GM19467 (cell line): ENCODE measurements at regions not wholly inside any gene's neighbourhood (a gene's known extent, or its start where the extent isn't known, plus 50 kb on each side); places are given as distances from the start of the nearest gene placed in this dataset.
"Not testable (repeated sequence)": the region's sequence is repeated elsewhere in the genome, so short reads cannot be mapped to it uniquely, and the experiment has no call there.

Experiments used
- ATAC-seq: cut with Tn5 transposase; IDR thresholded peaks from one replicate; pipeline ENCODE4 v1.9.1; 2021; ENCODE audit warnings: mild to moderate bottlenecking, moderate library complexity; ENCODE audit not compliant: unreplicated experiment

DNA sequence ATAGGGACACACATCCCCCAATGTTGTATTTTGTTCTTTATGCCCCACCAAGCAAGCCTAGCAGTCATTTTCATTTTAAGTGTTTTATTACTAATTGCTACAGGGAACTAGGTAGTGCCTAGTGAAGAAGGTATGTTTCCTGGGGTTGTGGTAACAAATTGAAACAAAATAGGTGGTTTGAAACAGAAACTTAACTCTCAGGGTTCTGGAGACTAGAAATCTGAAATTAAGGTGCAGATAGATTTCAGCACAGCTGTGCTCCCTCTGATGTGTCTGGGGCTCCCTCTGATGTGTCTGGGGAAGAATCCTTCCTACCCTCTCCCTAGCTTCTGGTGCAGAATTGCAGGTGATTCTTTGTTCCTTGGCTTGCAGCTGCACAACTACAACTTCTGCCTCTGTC, 390.1 kb downstream of the ZFHX3 start:
- ATAC-seq = peak; percentile 95

DNA sequence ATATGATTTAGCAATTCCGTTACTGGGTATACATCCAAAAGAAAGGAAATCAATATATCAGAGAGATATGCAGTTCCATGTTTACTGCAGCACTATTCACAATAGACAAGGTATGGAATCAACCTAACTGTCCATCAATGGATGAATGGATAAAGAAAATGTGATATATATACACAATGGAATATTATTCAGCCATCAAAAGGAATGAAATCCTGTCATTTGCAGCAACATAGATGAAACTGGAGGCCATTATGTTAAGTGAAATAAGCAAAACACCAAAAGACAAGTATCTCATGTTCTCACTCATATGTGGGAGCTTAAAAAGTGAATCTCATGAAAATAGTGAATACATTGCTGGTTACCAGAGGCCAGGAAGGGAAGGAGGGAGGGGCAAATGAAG, 390.8 kb downstream of the ZFHX3 start:
- ATAC-seq = no peak

DNA sequence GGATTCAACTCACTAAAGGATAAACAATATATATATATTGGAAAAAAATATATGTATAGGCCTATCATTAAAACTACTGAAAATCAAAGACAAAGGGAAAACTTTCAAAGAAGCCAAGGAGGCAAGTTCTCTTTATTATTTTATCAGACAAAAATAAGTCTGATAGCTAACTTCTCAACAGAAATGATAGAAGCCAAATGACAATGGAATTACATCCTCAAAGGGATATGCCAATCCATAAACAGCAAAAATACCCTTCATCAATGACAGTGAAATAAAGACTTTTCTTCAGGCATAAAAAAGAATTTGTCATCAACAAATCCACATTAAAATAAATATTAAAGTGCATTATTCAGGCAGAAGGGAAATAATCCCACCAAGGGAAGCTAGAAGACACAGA, 393.4 kb downstream of the ZFHX3 start:
- ATAC-seq = no peak

DNA sequence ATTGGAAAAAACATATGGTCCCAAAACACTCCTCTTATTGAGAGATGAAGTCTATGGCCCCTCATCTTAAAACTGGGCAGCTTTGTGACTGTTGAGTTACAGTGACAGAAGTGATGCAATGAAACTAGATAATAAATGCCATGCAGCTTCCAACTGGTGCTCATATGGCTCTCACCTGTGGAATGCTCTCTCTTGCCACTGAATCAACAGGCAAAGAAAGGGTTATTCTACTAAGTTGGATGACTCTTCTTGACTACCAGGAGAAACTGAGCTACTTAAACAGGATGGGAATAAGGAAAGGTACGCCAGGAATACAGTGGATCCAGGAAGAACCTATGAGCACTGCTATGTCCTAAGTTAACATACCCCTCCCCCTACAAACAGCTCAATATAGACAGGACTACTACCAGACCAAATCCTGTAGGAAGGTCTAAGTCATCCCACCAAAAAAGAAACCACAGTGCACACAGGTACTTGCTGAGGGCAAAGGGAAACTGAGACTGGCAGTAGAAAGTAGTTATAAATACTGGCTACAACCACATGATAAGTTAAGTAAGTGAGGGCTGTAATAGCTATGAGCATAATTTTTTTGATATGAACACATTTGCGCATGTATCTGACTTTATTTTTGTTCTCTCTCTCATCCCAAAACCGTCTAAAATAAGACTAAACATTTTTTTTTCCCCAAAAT, 398.5 kb downstream of the ZFHX3 start:
- ATAC-seq = no peak

DNA sequence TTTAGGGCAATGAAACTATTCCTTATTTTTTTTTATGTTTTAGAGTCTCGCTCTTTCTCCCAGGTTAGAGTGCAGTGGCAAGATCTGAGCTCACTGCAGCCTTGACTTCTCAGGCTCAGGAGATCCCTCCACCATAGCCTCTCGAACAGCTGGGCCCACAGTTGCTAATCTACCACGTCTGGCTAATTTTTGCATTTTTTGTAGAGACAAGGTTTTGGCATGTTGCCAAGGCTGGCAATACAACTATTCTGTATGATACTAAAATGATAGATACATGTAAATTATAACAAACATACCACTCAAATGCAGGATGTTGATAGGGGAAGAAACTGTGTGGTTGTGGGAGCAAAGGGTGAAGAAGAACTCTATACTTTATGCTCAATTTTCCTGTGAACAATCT, 401.3 kb downstream of the ZFHX3 start:
- ATAC-seq = no peak

DNA sequence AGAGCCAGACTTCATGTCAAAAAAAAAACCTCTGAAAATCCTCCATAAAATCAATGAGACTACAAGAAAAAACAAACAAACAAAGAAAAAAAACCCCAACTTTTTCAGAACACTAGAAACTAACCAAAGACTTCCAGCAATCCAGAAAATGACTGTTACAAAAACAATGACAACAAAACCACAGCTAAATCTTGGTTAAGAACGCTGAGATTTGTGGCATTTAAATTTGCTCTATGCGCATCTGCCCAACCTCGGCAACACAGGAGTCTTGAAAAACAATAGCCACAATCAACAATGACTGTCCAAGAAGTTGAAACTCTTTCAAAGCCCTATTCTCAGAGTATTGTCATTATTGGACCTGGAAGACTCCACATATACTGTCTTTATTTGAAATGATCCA, 402.4 kb downstream of the ZFHX3 start:
- no peak for ATAC-seq

DNA sequence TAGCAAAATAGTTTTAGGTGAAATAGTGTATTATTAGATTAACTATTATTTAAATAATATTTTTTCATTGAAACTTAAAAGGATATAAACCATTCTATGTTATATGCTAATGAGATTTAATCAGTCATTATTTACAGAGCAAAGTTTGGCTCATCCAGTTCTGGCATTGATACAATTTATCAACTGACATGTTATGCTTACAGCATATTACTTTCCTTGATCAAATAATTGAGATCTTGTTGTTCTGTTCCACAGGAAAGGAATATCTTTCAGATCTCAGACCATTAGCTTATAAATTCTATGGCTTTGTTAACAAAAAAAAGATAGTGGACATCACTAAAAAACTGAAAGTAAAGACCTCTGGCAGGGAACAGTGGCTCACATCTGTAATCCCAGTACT, 403.0 kb downstream of the ZFHX3 start:
- ATAC-seq = no peak

DNA sequence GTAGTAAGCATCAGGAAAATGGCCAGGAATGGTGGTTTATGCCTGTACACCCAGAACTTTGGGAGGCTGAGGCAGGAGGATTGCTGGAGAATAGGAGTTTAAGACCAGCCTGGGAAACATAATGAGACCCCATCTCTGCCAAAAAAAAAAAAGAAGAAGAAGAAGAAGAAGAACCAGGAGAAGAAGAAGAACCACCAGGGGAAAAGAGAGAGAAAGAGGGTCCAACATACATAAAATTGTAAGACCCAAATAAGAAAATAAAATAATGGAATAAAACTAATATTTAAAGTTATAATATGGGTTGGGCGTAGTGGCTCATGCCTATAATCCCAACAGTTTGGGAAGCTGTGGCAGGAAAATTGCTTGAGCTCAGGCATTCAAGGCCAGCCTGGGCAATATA, 408.4 kb downstream of the ZFHX3 start:
- ATAC-seq = no peak

DNA sequence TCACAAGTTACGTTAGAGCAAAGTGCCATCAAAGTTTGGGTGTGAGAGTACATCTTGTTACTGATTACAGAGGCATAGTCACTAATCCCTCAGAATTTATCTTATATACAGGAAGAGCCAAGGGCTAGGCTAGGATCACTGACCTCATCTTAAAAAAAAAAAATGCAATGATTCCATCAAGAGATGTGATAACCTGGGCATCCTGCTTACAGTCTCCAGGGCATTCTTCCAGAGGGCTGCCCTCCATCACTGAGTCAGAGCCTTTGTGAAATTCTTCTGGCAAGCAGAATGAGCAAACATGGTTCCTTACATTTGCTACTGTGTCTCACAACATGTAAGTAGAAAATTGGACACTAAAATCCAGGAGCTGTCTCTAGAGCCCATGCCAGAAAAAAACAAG, 410.6 kb downstream of the ZFHX3 start:
- no peak for ATAC-seq

DNA sequence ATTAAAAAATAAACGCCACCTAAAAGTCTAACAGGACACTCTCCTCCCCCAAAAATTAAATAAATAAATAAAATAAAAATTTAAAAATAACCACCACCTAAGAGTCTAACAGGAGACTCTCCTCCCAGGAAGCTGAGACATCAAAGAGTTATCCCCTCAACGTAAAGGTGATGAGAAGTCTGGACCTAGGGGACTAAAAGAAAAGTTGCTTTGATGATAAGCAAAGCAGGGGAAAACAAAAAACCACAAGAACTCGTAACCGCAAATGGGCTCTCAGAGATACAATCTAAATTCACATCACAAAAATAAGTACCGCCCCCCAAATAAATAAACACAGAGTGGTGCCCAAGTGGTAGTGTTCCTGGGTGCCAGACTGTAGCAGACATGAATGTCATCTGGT, 412.2 kb downstream of the ZFHX3 start:
- no peak for ATAC-seq

DNA sequence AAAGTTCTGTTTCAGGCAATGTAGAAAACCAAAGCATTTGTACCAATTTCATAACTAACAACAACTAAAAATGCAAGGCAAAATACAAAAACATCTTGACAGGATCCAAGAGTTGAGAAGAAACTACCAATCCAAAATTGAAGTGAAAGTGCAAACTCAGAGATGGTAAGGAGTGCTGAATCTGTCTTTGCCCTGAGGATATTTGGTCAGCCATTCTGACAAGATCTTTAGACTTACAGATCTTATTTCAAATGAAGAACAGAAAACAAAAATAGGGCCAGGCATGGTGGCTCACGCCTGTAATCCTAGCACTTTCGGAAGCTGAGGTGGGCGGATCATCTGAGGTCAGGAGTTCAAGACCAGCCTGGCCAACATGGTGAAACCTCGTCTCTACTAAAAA, 412.8 kb downstream of the ZFHX3 start:
- ATAC-seq = no peak

DNA sequence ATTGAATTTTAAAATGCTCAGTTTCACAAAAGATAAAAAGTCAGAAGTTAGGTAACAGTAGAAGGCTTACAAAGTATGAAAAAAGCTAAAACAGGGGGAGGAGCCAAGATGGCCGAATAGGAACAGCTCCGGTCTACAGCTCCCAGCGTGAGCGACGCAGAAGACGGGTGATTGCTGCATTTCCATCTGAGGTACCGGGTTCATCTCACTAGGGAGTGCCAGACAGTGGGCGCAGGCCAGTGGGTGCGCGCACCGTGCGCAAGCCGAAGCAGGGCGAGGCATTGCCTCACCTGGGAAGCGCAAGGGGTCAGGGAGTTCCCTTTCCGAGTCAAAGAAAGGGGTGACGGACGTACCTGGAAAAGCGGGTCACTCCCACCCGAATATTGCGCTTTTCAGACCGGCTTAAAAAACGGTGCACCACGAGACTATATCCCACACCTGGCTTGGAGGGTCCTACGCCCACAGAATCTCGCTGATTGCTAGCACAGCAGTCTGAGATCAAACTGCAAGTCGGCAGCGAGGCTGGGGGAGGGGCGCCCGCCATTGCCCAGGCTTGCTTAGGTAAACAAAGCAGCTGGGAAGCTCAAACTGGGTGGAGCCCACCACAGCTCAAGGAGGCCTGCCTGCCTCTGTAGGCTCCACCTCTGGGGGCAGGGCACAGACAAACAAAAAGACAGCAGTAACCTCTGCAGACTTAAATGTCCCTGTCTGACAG, 420.6 kb downstream of the ZFHX3 start:
- not testable (repeated sequence) for ATAC-seq

DNA sequence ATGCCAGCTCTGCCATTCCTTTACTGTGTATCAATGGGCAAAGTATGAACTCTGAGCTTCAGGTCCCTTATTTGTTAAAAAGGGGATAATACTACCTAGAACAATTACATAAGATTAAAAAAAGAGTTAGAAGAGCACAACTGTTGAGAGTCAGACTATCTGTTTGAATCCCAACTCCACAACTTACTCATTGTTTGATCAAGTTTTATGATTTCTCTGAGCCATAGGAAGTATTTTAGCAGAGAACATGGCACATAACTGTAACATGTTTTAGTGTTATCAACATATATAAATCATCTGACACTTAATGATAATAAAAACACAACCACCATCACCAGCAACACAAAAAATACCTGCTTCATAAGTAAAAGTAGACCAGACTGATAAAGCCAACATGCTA, 421.3 kb downstream of the ZFHX3 start:
- no peak for ATAC-seq

DNA sequence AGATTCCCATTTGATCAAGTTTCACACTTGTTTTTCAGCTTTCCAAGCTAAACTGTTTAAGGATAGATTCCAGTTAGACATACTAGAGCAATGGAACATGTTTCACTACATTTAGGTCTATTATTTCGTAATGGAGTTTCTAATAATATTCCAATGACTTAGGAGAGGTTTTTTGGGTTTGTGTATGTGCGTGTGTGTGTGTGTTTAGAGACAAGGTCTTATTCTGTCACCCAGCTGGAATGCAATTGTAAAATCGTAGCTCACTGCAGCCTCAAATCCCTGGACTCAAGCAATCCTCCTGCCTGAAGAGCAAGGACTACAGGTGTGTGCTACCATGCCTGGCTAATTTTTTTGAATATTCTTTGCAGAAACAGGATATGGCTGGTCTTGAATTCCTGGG, 426.3 kb downstream of the ZFHX3 start:
- ATAC-seq = no peak

DNA sequence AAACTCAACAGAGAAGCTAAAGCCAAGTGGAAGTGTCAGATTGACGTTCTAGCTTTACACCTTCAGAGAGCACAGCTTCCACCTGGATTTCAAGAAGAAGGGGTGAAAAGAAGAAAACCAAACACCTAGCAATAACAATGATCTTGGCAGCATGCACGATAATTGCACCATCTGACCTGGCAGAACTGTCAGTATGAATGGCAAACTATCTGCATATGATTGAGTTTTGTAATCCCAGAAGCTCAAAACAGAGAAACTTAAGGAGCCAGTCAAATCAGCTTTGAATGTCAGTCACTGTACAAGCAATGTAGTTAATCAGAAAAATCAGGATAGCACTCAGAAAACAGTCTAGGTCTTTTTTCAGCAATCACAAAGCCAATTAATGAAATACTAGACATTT, 427.1 kb downstream of the ZFHX3 start:
- ATAC-seq = no peak

DNA sequence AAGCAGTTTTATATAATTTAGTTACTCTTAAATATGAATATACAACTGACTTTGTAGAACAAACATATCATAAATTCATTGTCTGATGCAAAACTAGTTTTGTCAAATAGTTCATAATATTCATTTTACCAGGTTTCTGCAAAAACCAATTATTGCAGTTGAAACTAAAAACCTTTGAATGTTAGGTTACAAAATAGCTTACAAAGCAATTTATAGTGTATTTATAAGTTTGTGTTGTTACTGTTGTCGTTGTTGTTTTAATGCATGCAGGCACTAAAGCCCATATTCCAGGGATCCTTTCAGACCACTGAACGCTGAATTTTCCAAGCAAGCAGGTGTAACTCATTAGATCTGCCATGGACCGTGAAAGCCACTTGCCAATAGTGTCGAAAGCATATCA, 427.6 kb downstream of the ZFHX3 start:
- ATAC-seq = no peak

DNA sequence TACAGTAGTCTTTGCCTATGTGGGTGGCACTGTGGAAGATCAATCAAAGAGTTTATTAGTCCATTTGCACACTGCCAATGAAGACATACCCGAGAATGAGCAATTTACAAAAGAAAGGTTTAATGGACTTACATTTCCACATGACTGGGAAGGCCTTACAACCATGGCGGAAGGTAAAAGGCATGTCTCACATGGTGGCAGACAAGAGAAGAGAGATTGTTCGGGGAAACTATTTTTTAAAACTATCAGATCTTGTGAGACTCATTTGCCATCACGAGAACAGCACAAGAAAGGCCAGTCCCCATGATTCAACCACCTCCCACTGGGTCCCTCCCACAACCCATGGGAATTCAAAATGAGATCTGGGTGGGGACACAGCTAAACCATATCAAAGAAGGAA, 432.1 kb downstream of the ZFHX3 start:
- no peak for ATAC-seq

DNA sequence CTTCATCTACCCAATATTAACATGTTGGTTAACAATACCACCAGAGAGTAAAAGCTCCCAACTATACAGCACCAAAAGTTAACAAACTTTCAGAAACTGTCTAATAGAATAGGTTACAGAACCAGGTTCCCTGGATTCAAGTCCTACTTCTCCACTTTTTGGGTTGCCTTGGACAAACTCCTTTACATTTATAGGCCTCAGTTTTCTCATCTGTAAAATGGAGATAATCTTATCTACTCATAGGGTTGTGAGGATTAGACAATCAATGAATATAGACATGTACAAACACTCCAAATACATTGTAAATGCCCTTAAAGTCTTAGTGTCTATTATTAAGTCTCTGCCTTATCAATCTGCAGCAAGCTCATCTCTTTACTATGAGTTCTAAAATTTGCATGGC, 435.2 kb downstream of the ZFHX3 start:
- ATAC-seq = no peak

DNA sequence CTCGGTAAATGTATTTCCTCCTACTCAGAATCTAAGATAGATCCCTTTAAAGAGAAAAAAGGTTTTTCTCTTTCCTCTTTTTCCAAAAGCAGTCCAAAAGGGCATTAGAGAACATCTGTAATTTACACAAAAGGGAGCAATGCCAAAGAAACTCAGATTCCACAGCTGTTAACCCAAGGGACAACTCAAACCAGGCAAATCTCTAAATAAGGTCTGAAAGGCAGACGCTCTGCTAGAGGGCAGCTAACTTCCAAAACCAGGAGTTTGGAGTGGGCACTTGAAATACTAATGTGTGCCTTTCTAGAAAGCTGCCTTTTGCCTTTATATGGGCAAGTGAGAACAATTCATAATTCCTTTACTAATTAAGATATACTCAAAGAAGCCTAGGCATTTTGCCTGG, 435.7 kb downstream of the ZFHX3 start:
- no peak for ATAC-seq

DNA sequence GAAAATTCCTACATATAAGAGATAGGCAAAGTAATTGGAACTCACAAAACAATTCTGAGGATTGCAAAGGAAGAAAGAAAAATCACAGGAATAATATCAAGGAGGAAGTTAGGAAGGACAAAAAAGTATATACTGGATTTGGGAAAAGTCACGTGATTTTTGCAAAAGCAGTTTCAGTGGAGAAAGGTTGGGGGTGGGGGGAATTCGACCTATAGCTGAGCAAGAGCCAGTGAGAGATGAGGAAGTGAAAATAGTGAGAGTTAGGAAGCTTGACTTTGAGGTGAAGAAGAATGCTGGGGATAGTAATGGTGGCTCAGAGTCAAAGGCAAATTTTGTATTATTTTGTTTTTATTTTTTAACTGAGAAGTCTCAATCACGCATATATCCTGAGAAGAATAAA, 438.0 kb upstream of the PMFBP1 start:
- ATAC-seq = no peak

DNA sequence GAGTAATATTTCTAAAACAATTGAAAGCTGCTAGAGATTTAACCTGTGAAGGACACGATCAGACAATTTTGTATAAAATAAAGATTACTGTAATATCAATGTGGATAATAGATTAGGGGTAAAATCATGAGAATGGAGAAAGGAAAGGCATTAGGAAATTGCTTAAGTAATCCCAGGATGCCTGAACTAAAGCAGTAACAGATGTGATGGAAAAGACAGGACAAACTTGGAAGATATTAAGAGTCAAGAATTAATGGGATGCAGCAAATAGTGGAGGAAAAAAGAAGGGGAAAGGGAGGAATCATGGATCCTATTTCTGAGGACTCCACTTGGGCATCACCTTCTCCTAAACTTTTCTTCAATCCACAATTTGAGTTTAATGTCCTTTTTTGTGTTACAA, 437.1 kb upstream of the PMFBP1 start:
- ATAC-seq = no peak

DNA sequence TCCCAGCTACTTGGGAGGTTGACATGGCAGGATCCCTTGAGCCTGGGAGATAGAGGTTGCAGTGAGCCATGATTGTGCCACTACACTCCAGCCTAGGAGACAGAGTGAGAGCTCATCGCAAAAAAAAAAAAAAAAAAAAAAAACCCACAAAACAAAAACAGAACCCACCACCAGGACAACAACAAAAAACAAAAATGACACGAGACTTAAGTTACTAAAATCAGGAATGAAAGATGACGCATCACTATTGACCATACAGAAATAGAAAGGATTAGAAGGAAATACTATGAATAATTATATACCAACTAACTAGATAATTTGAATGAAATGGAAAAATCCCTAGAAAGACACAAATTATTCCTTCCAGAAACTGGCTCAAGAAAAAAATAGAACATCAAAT, 432.4 kb upstream of the PMFBP1 start:
- ATAC-seq = no peak

DNA sequence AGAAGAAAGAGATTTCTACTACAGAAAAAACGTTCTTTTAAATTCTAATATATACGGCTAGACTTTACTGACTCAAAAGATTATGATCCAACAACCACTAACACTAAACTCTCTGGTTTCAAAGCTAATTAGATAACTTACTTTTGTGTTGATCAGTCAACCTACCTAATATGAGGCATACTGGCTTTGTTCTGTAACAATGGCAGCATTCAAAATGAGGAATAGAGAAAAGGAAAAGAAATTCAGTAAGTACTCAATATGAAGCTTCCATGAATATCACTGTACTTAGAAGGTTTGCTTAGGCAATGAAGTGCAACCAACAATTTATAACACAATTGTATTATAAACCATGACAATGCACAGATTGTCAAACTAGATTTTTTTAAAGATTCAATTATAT, 430.5 kb upstream of the PMFBP1 start:
- no peak for ATAC-seq
